ENCODE measurements at regions not wholly inside any gene's neighbourhood (a gene's known extent, or its start where the extent isn't known, plus 50 kb on each side); places are given as distances from the start of the nearest gene placed in this dataset.
"Not testable (repeated sequence)": the region's sequence is repeated elsewhere in the genome, so short reads cannot be mapped to it uniquely, and the experiment has no call there.

DNA sequence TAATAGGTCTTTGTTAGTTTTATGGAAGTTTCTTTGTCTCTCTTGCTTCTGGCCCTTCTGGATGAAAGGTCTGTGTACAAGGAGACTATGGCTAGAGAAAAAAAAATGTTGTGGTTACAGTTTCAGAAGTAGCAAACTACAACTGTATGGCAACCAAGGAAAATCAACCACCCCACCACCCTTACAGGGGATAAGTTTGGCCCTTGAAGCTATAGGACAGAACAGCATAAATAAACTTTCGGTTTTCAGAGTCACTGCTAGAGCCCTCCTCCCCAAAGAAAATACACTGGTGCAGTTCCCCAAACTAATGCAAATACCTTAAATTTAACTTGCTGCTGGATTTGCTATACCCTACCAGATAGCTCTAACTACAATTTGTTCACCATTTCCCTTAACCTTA is 1216.7 kb downstream of the EFNA5 start:
- TF ChIP-seq EZH2phosphoT487 (IDR thresholded peaks at IDR 0.05; ENCODE audit: low read depth): no peak
- TF ChIP-seq, protein P1, sequence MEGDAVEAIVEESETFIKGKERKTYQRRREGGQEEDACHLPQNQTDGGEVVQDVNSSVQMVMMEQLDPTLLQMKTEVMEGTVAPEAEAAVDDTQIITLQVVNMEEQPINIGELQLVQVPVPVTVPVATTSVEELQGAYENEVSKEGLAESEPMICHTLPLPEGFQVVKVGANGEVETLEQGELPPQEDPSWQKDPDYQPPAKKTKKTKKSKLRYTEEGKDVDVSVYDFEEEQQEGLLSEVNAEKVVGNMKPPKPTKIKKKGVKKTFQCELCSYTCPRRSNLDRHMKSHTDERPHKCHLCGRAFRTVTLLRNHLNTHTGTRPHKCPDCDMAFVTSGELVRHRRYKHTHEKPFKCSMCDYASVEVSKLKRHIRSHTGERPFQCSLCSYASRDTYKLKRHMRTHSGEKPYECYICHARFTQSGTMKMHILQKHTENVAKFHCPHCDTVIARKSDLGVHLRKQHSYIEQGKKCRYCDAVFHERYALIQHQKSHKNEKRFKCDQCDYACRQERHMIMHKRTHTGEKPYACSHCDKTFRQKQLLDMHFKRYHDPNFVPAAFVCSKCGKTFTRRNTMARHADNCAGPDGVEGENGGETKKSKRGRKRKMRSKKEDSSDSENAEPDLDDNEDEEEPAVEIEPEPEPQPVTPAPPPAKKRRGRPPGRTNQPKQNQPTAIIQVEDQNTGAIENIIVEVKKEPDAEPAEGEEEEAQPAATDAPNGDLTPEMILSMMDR (IDR thresholded peaks at IDR 0.05; ENCODE audit: low read depth, low read length): no peak
- H3K9me3 ChIP-seq (ENCODE audit: insufficient read depth, low read length): no peaks in the 10 kb centered on the region
- H3K4me2 ChIP-seq (ENCODE audit: low read length): no peak overlapping the region
- no peak overlapping the region for H3K27ac ChIP-seq (ENCODE audit: low read length)
- no peaks in the 10 kb centered on the region for H3K4me1 ChIP-seq (ENCODE audit: low read length)
- no peaks in the 10 kb centered on the region for H3K27me3 ChIP-seq (ENCODE audit: low read depth, low read length)
- no peak overlapping the region for H3K9ac ChIP-seq (ENCODE audit: low read length)
- no peaks in the 10 kb centered on the region for H3K79me2 ChIP-seq (ENCODE audit: low read length)
- H2AFZ ChIP-seq (ENCODE audit: low read depth, low read length): no peak overlapping the region
- H3K4me3 ChIP-seq (ENCODE audit: low read length): no peak overlapping the region
- H4K20me1 ChIP-seq (ENCODE audit: insufficient read depth, low read length): no peaks in the 10 kb centered on the region
- H3K36me3 ChIP-seq (replicated peaks; ENCODE audit: low read depth, low read length): no peaks in the 10 kb centered on the region

DNA sequence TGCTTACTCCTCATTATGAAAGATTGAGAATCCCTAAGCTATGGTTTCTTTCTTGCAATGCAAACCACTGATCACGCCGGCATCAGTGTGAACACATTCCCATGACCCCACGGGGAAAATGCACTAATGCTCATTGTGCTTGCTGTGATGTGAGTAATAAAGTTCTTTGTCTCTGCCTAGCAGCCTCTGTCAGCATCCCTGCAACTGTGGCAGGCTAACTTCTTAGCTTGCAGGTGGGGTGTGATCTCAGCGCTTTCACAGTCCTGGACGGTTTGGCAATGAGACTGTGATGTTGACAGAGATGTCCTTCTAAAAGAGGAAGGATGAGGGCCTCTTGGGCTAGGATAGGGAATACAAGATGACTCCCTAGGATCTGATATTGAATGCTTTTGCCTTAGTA is 1218.7 kb downstream of the EFNA5 start:
- no peaks in the 10 kb centered on the region for H3K9me3 ChIP-seq (ENCODE audit: insufficient read depth, low read length)
- H3K4me1 ChIP-seq (ENCODE audit: low read length): no peaks in the 10 kb centered on the region
- H3K79me2 ChIP-seq (ENCODE audit: low read length): no peaks in the 10 kb centered on the region
- no peak overlapping the region for H2AFZ ChIP-seq (ENCODE audit: low read depth, low read length)
- H4K20me1 ChIP-seq (ENCODE audit: insufficient read depth, low read length): no peaks in the 10 kb centered on the region
- H3K4me3 ChIP-seq (ENCODE audit: low read length): no peak overlapping the region
- H3K36me3 ChIP-seq (replicated peaks; ENCODE audit: low read depth, low read length): no peaks in the 10 kb centered on the region
- TF ChIP-seq, protein P1 (IDR thresholded peaks at IDR 0.05; ENCODE audit: low read depth, low read length): no peak
- TF ChIP-seq EZH2phosphoT487 (IDR thresholded peaks at IDR 0.05; ENCODE audit: low read depth): no peak
- no peak overlapping the region for H3K27ac ChIP-seq (ENCODE audit: low read length)
- H3K27me3 ChIP-seq (ENCODE audit: low read depth, low read length): no peaks in the 10 kb centered on the region
- H3K9ac ChIP-seq (ENCODE audit: low read length): no peak overlapping the region
- no peak overlapping the region for H3K4me2 ChIP-seq (ENCODE audit: low read length)

DNA sequence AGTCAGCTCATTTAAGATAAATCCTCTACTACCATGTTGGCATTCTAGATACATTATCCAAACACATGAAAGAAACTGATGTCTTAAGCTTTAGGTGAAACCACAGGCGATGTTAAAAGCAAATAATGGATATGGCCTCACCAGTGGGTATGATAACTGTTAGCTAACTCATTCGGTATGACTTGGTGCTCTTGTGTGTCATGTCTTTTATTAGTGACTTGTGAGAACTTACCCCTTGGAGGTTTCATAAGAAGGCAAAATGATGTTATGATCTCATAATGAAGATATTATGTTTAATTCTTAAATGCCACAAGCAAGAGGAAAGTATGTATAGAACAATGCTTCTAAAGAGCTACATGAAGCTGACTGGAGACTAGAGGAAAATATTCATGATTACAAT is 1227.0 kb downstream of the EFNA5 start:
- Histone ChIP-seq H3K9me3 (ENCODE audit: insufficient read depth, low read length) (no peaks in the 10 kb centered on the region), H3K79me2 (ENCODE audit: low read length) (no peaks in the 10 kb centered on the region), H3K4me1 (ENCODE audit: low read length) (no peaks in the 10 kb centered on the region), H4K20me1 (ENCODE audit: insufficient read depth, low read length) (no peaks in the 10 kb centered on the region), H3K36me3 (replicated peaks; ENCODE audit: low read depth, low read length) (no peaks in the 10 kb centered on the region), H3K27ac (ENCODE audit: low read length) (no peak overlapping the region), H2AFZ (ENCODE audit: low read depth, low read length) (no peak overlapping the region), H3K9ac (ENCODE audit: low read length) (no peak overlapping the region), H3K27me3 (ENCODE audit: low read depth, low read length) (no peaks in the 10 kb centered on the region), H3K4me2 (ENCODE audit: low read length) (no peak overlapping the region), H3K4me3 (ENCODE audit: low read length) (no peak overlapping the region)
- TF ChIP-seq, protein P1 (IDR thresholded peaks at IDR 0.05; ENCODE audit: low read depth, low read length): no peak
- TF ChIP-seq EZH2phosphoT487 (IDR thresholded peaks at IDR 0.05; ENCODE audit: low read depth): no peak

DNA sequence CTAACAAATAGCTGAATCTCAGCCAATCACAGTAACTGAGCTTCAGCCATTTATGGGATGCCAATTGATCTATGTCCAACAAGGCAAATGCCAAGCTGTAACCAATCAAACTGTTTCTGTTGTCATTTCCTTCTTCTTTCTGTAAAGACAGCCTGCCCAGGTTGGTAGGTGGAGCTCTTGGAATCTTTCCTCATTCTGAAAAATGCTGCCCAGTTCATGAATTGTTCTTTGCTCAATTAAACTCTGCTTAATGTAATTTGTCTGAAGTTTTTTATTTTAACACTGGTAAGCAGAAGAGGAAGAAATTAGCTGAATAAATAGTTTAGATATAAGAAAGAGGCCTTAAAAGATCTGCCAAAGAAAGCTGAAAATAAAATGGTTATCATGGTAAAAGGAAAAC is 1235.6 kb downstream of the EFNA5 start:
- H3K9ac ChIP-seq (ENCODE audit: low read length): no peak overlapping the region
- no peak overlapping the region for H3K27ac ChIP-seq (ENCODE audit: low read length)
- no peak overlapping the region for H2AFZ ChIP-seq (ENCODE audit: low read depth, low read length)
- H4K20me1 ChIP-seq (ENCODE audit: insufficient read depth, low read length): no peaks in the 10 kb centered on the region
- no peak for TF ChIP-seq EZH2phosphoT487 (IDR thresholded peaks at IDR 0.05; ENCODE audit: low read depth)
- TF ChIP-seq, protein P1 (IDR thresholded peaks at IDR 0.05; ENCODE audit: low read depth, low read length): no peak
- no peak overlapping the region for H3K4me3 ChIP-seq (ENCODE audit: low read length)
- H3K27me3 ChIP-seq (ENCODE audit: low read depth, low read length): no peaks in the 10 kb centered on the region
- H3K79me2 ChIP-seq (ENCODE audit: low read length): no peaks in the 10 kb centered on the region
- no peaks in the 10 kb centered on the region for H3K9me3 ChIP-seq (ENCODE audit: insufficient read depth, low read length)
- no peak overlapping the region for H3K4me2 ChIP-seq (ENCODE audit: low read length)
- H3K4me1 ChIP-seq (ENCODE audit: low read length): no peaks in the 10 kb centered on the region
- no peaks in the 10 kb centered on the region for H3K36me3 ChIP-seq (replicated peaks; ENCODE audit: low read depth, low read length)

DNA sequence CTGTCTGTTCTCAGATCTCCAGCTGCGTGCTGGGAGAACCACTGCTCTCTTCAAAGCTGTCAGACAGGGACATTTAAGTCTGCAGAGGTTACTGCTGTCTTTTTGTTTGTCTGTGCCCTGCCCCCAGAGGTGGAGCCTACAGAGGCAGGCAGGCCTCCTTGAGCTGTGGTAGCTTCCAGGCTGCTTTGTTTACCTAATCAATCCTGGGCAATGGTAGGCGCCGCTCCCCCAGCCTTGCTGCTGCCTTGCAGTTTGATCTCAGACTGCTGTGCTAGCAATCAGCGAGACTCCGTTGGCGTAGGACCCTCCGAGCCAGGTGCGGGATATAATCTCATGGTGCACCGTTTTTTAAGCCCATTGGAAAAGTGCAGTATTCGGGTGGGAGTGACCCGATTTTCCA is 1240.0 kb downstream of the EFNA5 start:
- H4K20me1 ChIP-seq (ENCODE audit: insufficient read depth, low read length); H3K27ac ChIP-seq (ENCODE audit: low read length); H3K4me1 ChIP-seq (ENCODE audit: low read length); H2AFZ ChIP-seq (ENCODE audit: low read depth, low read length); H3K9me3 ChIP-seq (ENCODE audit: insufficient read depth, low read length); H3K4me3 ChIP-seq (ENCODE audit: low read length); H3K79me2 ChIP-seq (ENCODE audit: low read length); H3K9ac ChIP-seq (ENCODE audit: low read length); H3K27me3 ChIP-seq (ENCODE audit: low read depth, low read length); H3K4me2 ChIP-seq (ENCODE audit: low read length); H3K36me3 ChIP-seq (replicated peaks; ENCODE audit: low read depth, low read length): not testable (repeated sequence)
